Right atrium auricular region (tissue), 2 donors: ENCODE measurements at regions not wholly inside any gene's neighbourhood (a gene's known extent, or its start where the extent isn't known, plus 50 kb on each side); places are given as distances from the start of the nearest gene placed in this dataset.

Source experiments
- DNase-seq: peaks from one replicate; pipeline ENCODE4 v3.0.0-alpha.2; 2019; ENCODE audit warnings: low spot score
- H3K27ac ChIP-seq, 2 donors: fragments of 200-600 bp; sonication (generic); 1 replicate in 1 of 2; 2 replicates in 1 of 2; pipeline ENCODE4 v1.5.1; 2016 to 2019
- H3K27me3 ChIP-seq, 2 donors: fragments of 200-600 bp; sonication (generic); one replicate each; pipeline versions ENCODE4 v1.5.1 to v1.6.0; 2017 to 2019
- H3K36me3 ChIP-seq: fragments of 200-600 bp; sonication (generic); one replicate; pipeline ENCODE4 v1.5.1; 2016
- H3K4me1 ChIP-seq, 2 donors: fragments of 200-600 bp; sonication (generic); one replicate each; pipeline versions ENCODE4 v1.5.1 to v1.6.0; 2017 to 2019
- H3K4me3 ChIP-seq, 2 donors: fragments of 200-600 bp; sonication (generic); 1 replicate in 1 of 2; 2 replicates in 1 of 2; pipeline ENCODE4 v1.5.1; 2017 to 2019; ENCODE audit warnings: mild to moderate bottlenecking in 1 of 2, moderate library complexity in 1 of 2
- H3K9me3 ChIP-seq, 2 donors: fragments of 200-600 bp; sonication (generic); one replicate each; pipeline ENCODE4 v1.5.1; 2019
- TF ChIP-seq, protein P1 (sequence below), 2 donors: fragments of 200-600 bp; sonication (generic); IDR thresholded peaks; one replicate each; pipeline ENCODE4 v1.5.1; 2019; ENCODE audit warnings: antibody characterized with exemption in 2 of 2

DNA sequence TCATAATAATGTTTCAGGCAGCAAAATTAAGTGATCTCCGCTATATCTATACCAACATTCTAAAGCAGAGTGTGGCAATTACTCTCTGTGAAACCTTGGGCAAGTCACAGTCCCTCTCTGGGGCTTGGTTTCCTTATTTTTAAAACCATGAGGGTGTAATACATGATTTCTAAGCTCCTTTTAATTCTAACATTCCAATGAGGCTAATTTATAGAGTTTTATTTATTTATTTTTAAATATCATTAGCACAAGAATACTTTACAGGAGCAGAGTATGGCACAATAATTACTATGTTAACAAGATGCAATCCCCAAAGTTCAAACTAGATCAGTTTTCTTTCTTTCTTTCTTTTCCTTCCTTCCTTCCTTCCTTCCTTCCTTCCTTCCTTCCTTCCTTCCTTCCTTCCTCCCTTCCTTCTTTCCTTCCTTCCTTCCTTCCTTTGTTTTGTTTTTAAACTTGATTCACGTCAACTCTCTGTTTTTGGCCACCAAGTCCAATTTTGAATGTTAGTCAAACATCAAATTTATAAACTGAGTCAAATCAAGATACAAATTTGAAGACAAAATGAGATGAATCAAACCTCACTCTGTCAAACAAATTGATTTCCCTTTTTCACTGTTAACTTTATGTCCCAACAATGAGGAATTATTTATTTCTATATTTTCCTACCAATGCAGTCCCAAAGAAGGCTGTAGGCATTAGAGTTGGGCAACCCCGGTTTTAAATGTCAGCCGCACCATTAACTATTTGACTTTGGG, 50.2 kb upstream of the GPR174 start:
- TF ChIP-seq, protein P1, sequence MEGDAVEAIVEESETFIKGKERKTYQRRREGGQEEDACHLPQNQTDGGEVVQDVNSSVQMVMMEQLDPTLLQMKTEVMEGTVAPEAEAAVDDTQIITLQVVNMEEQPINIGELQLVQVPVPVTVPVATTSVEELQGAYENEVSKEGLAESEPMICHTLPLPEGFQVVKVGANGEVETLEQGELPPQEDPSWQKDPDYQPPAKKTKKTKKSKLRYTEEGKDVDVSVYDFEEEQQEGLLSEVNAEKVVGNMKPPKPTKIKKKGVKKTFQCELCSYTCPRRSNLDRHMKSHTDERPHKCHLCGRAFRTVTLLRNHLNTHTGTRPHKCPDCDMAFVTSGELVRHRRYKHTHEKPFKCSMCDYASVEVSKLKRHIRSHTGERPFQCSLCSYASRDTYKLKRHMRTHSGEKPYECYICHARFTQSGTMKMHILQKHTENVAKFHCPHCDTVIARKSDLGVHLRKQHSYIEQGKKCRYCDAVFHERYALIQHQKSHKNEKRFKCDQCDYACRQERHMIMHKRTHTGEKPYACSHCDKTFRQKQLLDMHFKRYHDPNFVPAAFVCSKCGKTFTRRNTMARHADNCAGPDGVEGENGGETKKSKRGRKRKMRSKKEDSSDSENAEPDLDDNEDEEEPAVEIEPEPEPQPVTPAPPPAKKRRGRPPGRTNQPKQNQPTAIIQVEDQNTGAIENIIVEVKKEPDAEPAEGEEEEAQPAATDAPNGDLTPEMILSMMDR (IDR thresholded peaks at IDR 0.05) = no peak
- no peak overlapping the region for H3K4me3 ChIP-seq
- H3K4me1 ChIP-seq = no peaks in the 10 kb centered on the region
- H3K27me3 ChIP-seq = no peaks in the 10 kb centered on the region
- H3K9me3 ChIP-seq = no peaks in the 10 kb centered on the region
- H3K27ac ChIP-seq = no peak overlapping the region
- H3K36me3 ChIP-seq = no peaks in the 10 kb centered on the region
- no peak for DNase-seq
